Suprapubic skin (tissue), 4 donors: ENCODE measurements at regions not wholly inside any gene's neighbourhood (a gene's known extent, or its start where the extent isn't known, plus 50 kb on each side); places are given as distances from the start of the nearest gene placed in this dataset.

ENCODE experiments used
- CTCF ChIP-seq, 2 donors: fragments of 200-600 bp in 1 of 2; fragments of 450-650 bp in 1 of 2; sonication (generic) in 1 of 2; IDR thresholded peaks; one replicate each; pipeline ENCODE4 v1.5.1; 2016 to 2019; ENCODE audit warnings: antibody characterized with exemption in 2 of 2, mild to moderate bottlenecking in 1 of 2, moderate library complexity in 1 of 2
- EP300 ChIP-seq: sonication (generic); formaldehyde crosslinking; IDR thresholded peaks from one replicate; pipeline ENCODE4 v1.6.1; 2017; ENCODE audit warnings: antibody characterized with exemption
- POLR2A ChIP-seq, 2 donors: fragments of 450-650 bp; IDR thresholded peaks; one replicate each; pipeline ENCODE4 v1.6.1; 2017; ENCODE audit warnings: antibody characterized with exemption in 2 of 2, mild to moderate bottlenecking in 2 of 2, moderate library complexity in 2 of 2
- POLR2AphosphoS5 ChIP-seq, 3 donors: sonication (generic); formaldehyde crosslinking; IDR thresholded peaks; one replicate each; pipeline ENCODE4 v1.6.1; 2017; ENCODE audit warnings: antibody characterized with exemption in 3 of 3

- TF ChIP-seq CTCF (IDR thresholded peaks at IDR 0.05) (no peak), POLR2A (IDR thresholded peaks at IDR 0.05) (no peak), EP300 (no peak), POLR2AphosphoS5 (IDR thresholded peaks at IDR 0.05) (no peak)
These were observed 65.6 kb upstream of the COPS8 start for GRCh38 chr2:237020090-237020489.
